Trophoblast cell (in vitro differentiated cells and primary cell): ENCODE measurements at regions not wholly inside any gene's neighbourhood (a gene's known extent, or its start where the extent isn't known, plus 50 kb on each side); places are given as distances from the start of the nearest gene placed in this dataset.

Source experiments
- DNase-seq, 2 donors: peaks; one replicate each; pipeline ENCODE4 v3.0.0-alpha.2; 2016
- H2AFZ ChIP-seq: 2 replicates; pipeline ENCODE4 v1.6.1; 2013; ENCODE audit warnings: low read length, moderate library complexity, mild to moderate bottlenecking; ENCODE audit not compliant: insufficient read depth, poor library complexity
- H2AK5ac ChIP-seq: 2 replicates; pipeline ENCODE4 v1.6.1; 2013; ENCODE audit warnings: mild to moderate bottlenecking, low read length
- H2BK120ac ChIP-seq: 2 replicates; pipeline ENCODE4 v1.6.1; 2013; ENCODE audit warnings: low read length, mild to moderate bottlenecking, moderate library complexity; ENCODE audit not compliant: insufficient read depth, poor library complexity
- H2BK12ac ChIP-seq: 2 replicates; pipeline ENCODE4 v1.6.1; 2013; ENCODE audit warnings: mild to moderate bottlenecking, low read length, moderate library complexity
- H2BK5ac ChIP-seq: 2 replicates; pipeline ENCODE4 v1.6.1; 2013; ENCODE audit warnings: low read length, low read depth, moderate library complexity, mild to moderate bottlenecking; ENCODE audit not compliant: poor library complexity
- H3K14ac ChIP-seq: 2 replicates; pipeline ENCODE4 v1.6.1; 2013; ENCODE audit warnings: mild to moderate bottlenecking, low read length
- H3K18ac ChIP-seq: 2 replicates; pipeline ENCODE4 v1.6.1; 2013; ENCODE audit warnings: mild to moderate bottlenecking, low read length
- H3K23ac ChIP-seq: 2 replicates; pipeline ENCODE4 v1.6.1; 2013; ENCODE audit warnings: low read length
- H3K27ac ChIP-seq: 2 replicates; pipeline ENCODE4 v1.5.1; 2013; ENCODE audit warnings: low read depth, mild to moderate bottlenecking, inconsistent platforms, low read length, moderate library complexity
- H3K27me3 ChIP-seq: 2 replicates; pipeline ENCODE4 v1.6.1; 2013; ENCODE audit warnings: inconsistent platforms, mild to moderate bottlenecking, low read length, moderate library complexity; ENCODE audit not compliant: insufficient read depth
- H3K36me3 ChIP-seq, 2 experiments: 1 replicate in 1 of 2; 2 replicates in 1 of 2; pipeline ENCODE4 v1.6.1; 2013; ENCODE audit warnings: low read length in 2 of 2, mild to moderate bottlenecking in 2 of 2, moderate library complexity in 1 of 2; ENCODE audit not compliant: insufficient read depth in 2 of 2, control insufficient read depth in 1 of 2
- H3K4ac ChIP-seq: 2 replicates; pipeline ENCODE4 v1.6.1; 2013; ENCODE audit warnings: low read depth, mild to moderate bottlenecking, low read length, moderate library complexity
- H3K4me1 ChIP-seq, 2 experiments: 1 replicate in 1 of 2; 2 replicates in 1 of 2; pipeline ENCODE4 v1.6.1; 2013; ENCODE audit warnings: low read length in 2 of 2, mild to moderate bottlenecking in 2 of 2, moderate library complexity in 1 of 2; ENCODE audit not compliant: insufficient read depth in 2 of 2, control insufficient read depth in 1 of 2
- H3K4me2 ChIP-seq: 2 replicates; pipeline ENCODE4 v1.6.1; 2013; ENCODE audit warnings: inconsistent platforms, mild to moderate bottlenecking, low read length, moderate library complexity
- H3K4me3 ChIP-seq: 2 replicates; pipeline ENCODE4 v1.5.1; 2013; ENCODE audit warnings: mild to moderate bottlenecking, low read depth, low read length, inconsistent platforms
- H3K79me1 ChIP-seq: one replicate; pipeline ENCODE4 v1.6.1; 2013; ENCODE audit warnings: low read length
- H3K79me2 ChIP-seq: 2 replicates; pipeline ENCODE4 v1.6.1; 2013; ENCODE audit warnings: low read length, mild to moderate bottlenecking; ENCODE audit not compliant: control insufficient read depth, insufficient read depth, poor library complexity
- H3K9ac ChIP-seq: 2 replicates; pipeline ENCODE4 v1.6.1; 2013; ENCODE audit warnings: mild to moderate bottlenecking, low read length
- H3K9me3 ChIP-seq: 2 replicates; pipeline ENCODE4 v1.6.1; 2013; ENCODE audit warnings: low read depth, mild to moderate bottlenecking, control low read depth, inconsistent platforms, low read length; ENCODE audit not compliant: insufficient read depth
- H4K12ac ChIP-seq: 2 replicates; pipeline ENCODE4 v1.6.1; 2013; ENCODE audit warnings: low read depth, mild to moderate bottlenecking, low read length, moderate library complexity
- H4K8ac ChIP-seq: 2 replicates; pipeline ENCODE4 v1.6.1; 2013; ENCODE audit warnings: low read depth, mild to moderate bottlenecking, low read length, moderate library complexity
- H4K91ac ChIP-seq: one replicate; pipeline ENCODE4 v1.6.1; 2013; ENCODE audit warnings: low read depth, mild to moderate bottlenecking, low read length, moderate library complexity
- WGBS: extraction: QIAGEN DNeasy Blood & Tissue Kit; methylation state at CpG from one replicate; pipeline ENCODE4 v1.1.7; 2013; ENCODE audit warnings: missing lambda C conversion rate; ENCODE audit not compliant: insufficient read length, insufficient coverage; ENCODE audit errors: extremely low coverage; 5-methylcytosine and 5-hydroxymethylcytosine counted together

GRCh38 chr5:74161170-74161569, 479.4 kb downstream of the ENC1 start:
- H2BK5ac ChIP-seq = no peak overlapping the region
- H3K79me1 ChIP-seq = no peaks in the 10 kb centered on the region
- H3K36me3 ChIP-seq = no peaks in the 10 kb centered on the region
- no peak overlapping the region for H3K27ac ChIP-seq
- H3K23ac ChIP-seq = no peak overlapping the region
- H2BK12ac ChIP-seq = no peak overlapping the region
- H2BK120ac ChIP-seq = no peak overlapping the region
- H3K79me2 ChIP-seq = no peaks in the 10 kb centered on the region
- H3K9me3 ChIP-seq = no peaks in the 10 kb centered on the region
- H4K12ac ChIP-seq = no peak overlapping the region
- no peak overlapping the region for H2AFZ ChIP-seq
- H3K4me2 ChIP-seq = no peak overlapping the region
- no peak overlapping the region for H3K4ac ChIP-seq
- peak in 1 of 2 donors; percentile 66 for DNase-seq
- H4K91ac ChIP-seq = no peak overlapping the region
- H3K9ac ChIP-seq = no peak overlapping the region
- H3K4me3 ChIP-seq = no peak overlapping the region
- no peak overlapping the region for H3K18ac ChIP-seq
- H3K14ac ChIP-seq = no peak overlapping the region
- no CpG with 5 or more reads among the region's 1 CpG for WGBS
- H3K4me1 ChIP-seq = no peaks in the 10 kb centered on the region
- no peak overlapping the region for H4K8ac ChIP-seq
- no peak overlapping the region for H2AK5ac ChIP-seq
- H3K27me3 ChIP-seq = no peaks in the 10 kb centered on the region

GRCh38 chr5:74156728-74157383, 483.7 kb downstream of the ENC1 start:
- no peak overlapping the region for H3K4ac ChIP-seq
- H3K14ac ChIP-seq = no peak overlapping the region
- H3K4me2 ChIP-seq = no peak overlapping the region
- no peak overlapping the region for H3K27ac ChIP-seq
- no peaks in the 10 kb centered on the region for H3K79me1 ChIP-seq
- no peaks in the 10 kb centered on the region for H3K36me3 ChIP-seq
- H2AFZ ChIP-seq = no peak overlapping the region
- no peak overlapping the region for H2AK5ac ChIP-seq
- no peaks in the 10 kb centered on the region for H3K4me1 ChIP-seq
- H3K18ac ChIP-seq = no peak overlapping the region
- no peak overlapping the region for H3K23ac ChIP-seq
- no peak overlapping the region for H4K12ac ChIP-seq
- H3K4me3 ChIP-seq = no peak overlapping the region
- H2BK5ac ChIP-seq = no peak overlapping the region
- H4K91ac ChIP-seq = no peak overlapping the region
- H3K79me2 ChIP-seq = no peaks in the 10 kb centered on the region
- no CpG with 5 or more reads among the region's 3 CpGs for WGBS
- no peaks in the 10 kb centered on the region for H3K27me3 ChIP-seq
- no peak overlapping the region for H2BK12ac ChIP-seq
- H3K9ac ChIP-seq = no peak overlapping the region
- no peak for DNase-seq
- no peak overlapping the region for H4K8ac ChIP-seq
- no peaks in the 10 kb centered on the region for H3K9me3 ChIP-seq
- no peak overlapping the region for H2BK120ac ChIP-seq

GRCh38 chr5:74155501-74155900, 485.0 kb downstream of the ENC1 start:
- no peaks in the 10 kb centered on the region for H3K4me1 ChIP-seq
- H3K9me3 ChIP-seq = no peaks in the 10 kb centered on the region
- H3K14ac ChIP-seq = no peak overlapping the region
- no peak overlapping the region for H3K4me3 ChIP-seq
- H3K79me1 ChIP-seq = no peaks in the 10 kb centered on the region
- no peaks in the 10 kb centered on the region for H3K79me2 ChIP-seq
- no peak overlapping the region for H3K27ac ChIP-seq
- H3K9ac ChIP-seq = no peak overlapping the region
- no peak overlapping the region for H2AK5ac ChIP-seq
- H2AFZ ChIP-seq = no peak overlapping the region
- H3K36me3 ChIP-seq = no peaks in the 10 kb centered on the region
- DNase-seq = no peak
- H2BK120ac ChIP-seq = no peak overlapping the region
- H4K91ac ChIP-seq = no peak overlapping the region
- H3K4ac ChIP-seq = no peak overlapping the region
- no peak overlapping the region for H3K23ac ChIP-seq
- WGBS = no CpG with 5 or more reads among the region's 1 CpG
- H2BK12ac ChIP-seq = no peak overlapping the region
- no peak overlapping the region for H3K18ac ChIP-seq
- H4K12ac ChIP-seq = no peak overlapping the region
- H4K8ac ChIP-seq = no peak overlapping the region
- no peak overlapping the region for H2BK5ac ChIP-seq
- H3K4me2 ChIP-seq = no peak overlapping the region
- H3K27me3 ChIP-seq = no peaks in the 10 kb centered on the region

- no peak overlapping the region for H2BK120ac ChIP-seq
- H3K27me3 ChIP-seq = no peaks in the 10 kb centered on the region
- no peak overlapping the region for H3K18ac ChIP-seq
- H4K8ac ChIP-seq = no peak overlapping the region
- no peak overlapping the region for H3K14ac ChIP-seq
- H4K12ac ChIP-seq = no peak overlapping the region
- H2BK5ac ChIP-seq = no peak overlapping the region
- H3K4ac ChIP-seq = no peak overlapping the region
- no peak overlapping the region for H2AK5ac ChIP-seq
- no CpG with 5 or more reads among the region's 3 CpGs for WGBS
- no peak overlapping the region for H3K9ac ChIP-seq
- H3K79me2 ChIP-seq = no peaks in the 10 kb centered on the region
- DNase-seq = no peak
- H2AFZ ChIP-seq = no peak overlapping the region
- H3K4me1 ChIP-seq = no peaks in the 10 kb centered on the region
- no peak overlapping the region for H3K27ac ChIP-seq
- H3K4me2 ChIP-seq = no peak overlapping the region
- no peaks in the 10 kb centered on the region for H3K9me3 ChIP-seq
- H3K79me1 ChIP-seq = no peaks in the 10 kb centered on the region
- no peak overlapping the region for H3K4me3 ChIP-seq
- no peak overlapping the region for H3K23ac ChIP-seq
- no peak overlapping the region for H4K91ac ChIP-seq
- H2BK12ac ChIP-seq = no peak overlapping the region
- H3K36me3 ChIP-seq = no peaks in the 10 kb centered on the region
These were observed 486.0 kb downstream of the ENC1 start for GRCh38 chr5:74154526-74154925.
